ENCODE measurements at regions not wholly inside any gene's neighbourhood (a gene's known extent, or its start where the extent isn't known, plus 50 kb on each side); places are given as distances from the start of the nearest gene placed in this dataset.

DNA sequence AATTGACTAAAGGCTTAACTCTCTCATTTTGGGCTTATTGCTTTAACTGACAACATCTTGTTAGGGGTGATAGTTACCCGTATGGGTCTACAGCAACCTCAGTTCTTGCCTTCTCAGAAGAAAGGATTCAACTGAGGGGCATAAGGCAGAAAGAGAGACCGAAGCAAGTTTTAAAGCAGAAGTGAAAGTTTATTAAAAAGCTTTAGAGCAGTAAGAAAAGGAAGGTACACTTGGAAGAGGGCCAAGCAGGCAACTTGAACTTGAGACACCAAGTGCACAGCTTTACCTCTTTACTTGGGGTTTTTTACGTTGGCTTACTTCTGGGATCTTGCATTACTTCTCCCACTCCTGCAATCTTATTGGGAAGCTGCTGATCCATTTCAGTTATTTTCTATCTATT lies 246.9 kb upstream of the PRR20A start:
- no peak overlapping the region for H3K4me2 ChIP-seq (ENCODE audit: low read length)
- no peak overlapping the region for H2AFZ ChIP-seq (ENCODE audit: low read depth, low read length)
- H3K27ac ChIP-seq (ENCODE audit: low read length), result no peak overlapping the region
- no peak overlapping the region for H3K9ac ChIP-seq (ENCODE audit: low read length)
- H3K9me2 ChIP-seq (ENCODE audit: insufficient read depth, low read length), result no peaks in the 10 kb centered on the region
- H3K36me3 ChIP-seq (ENCODE audit: insufficient read depth, low read length), result no peaks in the 10 kb centered on the region
- H3K79me2 ChIP-seq (replicated peaks; ENCODE audit: insufficient read depth, low read length), result no peaks in the 10 kb centered on the region
- H3F3A ChIP-seq (ENCODE audit: insufficient read depth, low read length, poor library complexity, severe bottlenecking), result no peaks in the 10 kb centered on the region
- no peak overlapping the region for H3K4me3 ChIP-seq (ENCODE audit: low read length)
- H3K27me3 ChIP-seq (ENCODE audit: insufficient read depth, low read depth, low read length), result no peaks in the 10 kb centered on the region
- H4K20me1 ChIP-seq (ENCODE audit: insufficient read depth), result no peaks in the 10 kb centered on the region
- H3K9me3 ChIP-seq (ENCODE audit: low read length), result no peaks in the 10 kb centered on the region
- no peak for TF ChIP-seq MXI1 (conservative IDR thresholded peaks at IDR 0.05; ENCODE audit: poor library complexity, severe bottlenecking)
- TF ChIP-seq SMC3 (conservative IDR thresholded peaks at IDR 0.05; ENCODE audit: poor library complexity), result no peak
- TF ChIP-seq, protein P1, sequence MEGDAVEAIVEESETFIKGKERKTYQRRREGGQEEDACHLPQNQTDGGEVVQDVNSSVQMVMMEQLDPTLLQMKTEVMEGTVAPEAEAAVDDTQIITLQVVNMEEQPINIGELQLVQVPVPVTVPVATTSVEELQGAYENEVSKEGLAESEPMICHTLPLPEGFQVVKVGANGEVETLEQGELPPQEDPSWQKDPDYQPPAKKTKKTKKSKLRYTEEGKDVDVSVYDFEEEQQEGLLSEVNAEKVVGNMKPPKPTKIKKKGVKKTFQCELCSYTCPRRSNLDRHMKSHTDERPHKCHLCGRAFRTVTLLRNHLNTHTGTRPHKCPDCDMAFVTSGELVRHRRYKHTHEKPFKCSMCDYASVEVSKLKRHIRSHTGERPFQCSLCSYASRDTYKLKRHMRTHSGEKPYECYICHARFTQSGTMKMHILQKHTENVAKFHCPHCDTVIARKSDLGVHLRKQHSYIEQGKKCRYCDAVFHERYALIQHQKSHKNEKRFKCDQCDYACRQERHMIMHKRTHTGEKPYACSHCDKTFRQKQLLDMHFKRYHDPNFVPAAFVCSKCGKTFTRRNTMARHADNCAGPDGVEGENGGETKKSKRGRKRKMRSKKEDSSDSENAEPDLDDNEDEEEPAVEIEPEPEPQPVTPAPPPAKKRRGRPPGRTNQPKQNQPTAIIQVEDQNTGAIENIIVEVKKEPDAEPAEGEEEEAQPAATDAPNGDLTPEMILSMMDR (IDR thresholded peaks at IDR 0.05; ENCODE audit: poor library complexity, severe bottlenecking), result no peak
- TF ChIP-seq EZH2 (IDR thresholded peaks at IDR 0.05; ENCODE audit: borderline replicate concordance, insufficient read depth, low read length, poor library complexity, severe bottlenecking), result no peak
- TF ChIP-seq RAD21 (conservative IDR thresholded peaks at IDR 0.05), result no peak
- TF ChIP-seq POLR2AphosphoS5 (IDR thresholded peaks at IDR 0.05), result no peak
- TF ChIP-seq, protein P2, sequence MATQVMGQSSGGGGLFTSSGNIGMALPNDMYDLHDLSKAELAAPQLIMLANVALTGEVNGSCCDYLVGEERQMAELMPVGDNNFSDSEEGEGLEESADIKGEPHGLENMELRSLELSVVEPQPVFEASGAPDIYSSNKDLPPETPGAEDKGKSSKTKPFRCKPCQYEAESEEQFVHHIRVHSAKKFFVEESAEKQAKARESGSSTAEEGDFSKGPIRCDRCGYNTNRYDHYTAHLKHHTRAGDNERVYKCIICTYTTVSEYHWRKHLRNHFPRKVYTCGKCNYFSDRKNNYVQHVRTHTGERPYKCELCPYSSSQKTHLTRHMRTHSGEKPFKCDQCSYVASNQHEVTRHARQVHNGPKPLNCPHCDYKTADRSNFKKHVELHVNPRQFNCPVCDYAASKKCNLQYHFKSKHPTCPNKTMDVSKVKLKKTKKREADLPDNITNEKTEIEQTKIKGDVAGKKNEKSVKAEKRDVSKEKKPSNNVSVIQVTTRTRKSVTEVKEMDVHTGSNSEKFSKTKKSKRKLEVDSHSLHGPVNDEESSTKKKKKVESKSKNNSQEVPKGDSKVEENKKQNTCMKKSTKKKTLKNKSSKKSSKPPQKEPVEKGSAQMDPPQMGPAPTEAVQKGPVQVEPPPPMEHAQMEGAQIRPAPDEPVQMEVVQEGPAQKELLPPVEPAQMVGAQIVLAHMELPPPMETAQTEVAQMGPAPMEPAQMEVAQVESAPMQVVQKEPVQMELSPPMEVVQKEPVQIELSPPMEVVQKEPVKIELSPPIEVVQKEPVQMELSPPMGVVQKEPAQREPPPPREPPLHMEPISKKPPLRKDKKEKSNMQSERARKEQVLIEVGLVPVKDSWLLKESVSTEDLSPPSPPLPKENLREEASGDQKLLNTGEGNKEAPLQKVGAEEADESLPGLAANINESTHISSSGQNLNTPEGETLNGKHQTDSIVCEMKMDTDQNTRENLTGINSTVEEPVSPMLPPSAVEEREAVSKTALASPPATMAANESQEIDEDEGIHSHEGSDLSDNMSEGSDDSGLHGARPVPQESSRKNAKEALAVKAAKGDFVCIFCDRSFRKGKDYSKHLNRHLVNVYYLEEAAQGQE (IDR thresholded peaks at IDR 0.05; ENCODE audit: borderline replicate concordance), result no peak
- TF ChIP-seq EP300 (conservative IDR thresholded peaks at IDR 0.05; ENCODE audit: poor library complexity, severe bottlenecking), result no peak
- TF ChIP-seq TAF1 (IDR thresholded peaks at IDR 0.05; ENCODE audit: low read depth), result no peak

DNA sequence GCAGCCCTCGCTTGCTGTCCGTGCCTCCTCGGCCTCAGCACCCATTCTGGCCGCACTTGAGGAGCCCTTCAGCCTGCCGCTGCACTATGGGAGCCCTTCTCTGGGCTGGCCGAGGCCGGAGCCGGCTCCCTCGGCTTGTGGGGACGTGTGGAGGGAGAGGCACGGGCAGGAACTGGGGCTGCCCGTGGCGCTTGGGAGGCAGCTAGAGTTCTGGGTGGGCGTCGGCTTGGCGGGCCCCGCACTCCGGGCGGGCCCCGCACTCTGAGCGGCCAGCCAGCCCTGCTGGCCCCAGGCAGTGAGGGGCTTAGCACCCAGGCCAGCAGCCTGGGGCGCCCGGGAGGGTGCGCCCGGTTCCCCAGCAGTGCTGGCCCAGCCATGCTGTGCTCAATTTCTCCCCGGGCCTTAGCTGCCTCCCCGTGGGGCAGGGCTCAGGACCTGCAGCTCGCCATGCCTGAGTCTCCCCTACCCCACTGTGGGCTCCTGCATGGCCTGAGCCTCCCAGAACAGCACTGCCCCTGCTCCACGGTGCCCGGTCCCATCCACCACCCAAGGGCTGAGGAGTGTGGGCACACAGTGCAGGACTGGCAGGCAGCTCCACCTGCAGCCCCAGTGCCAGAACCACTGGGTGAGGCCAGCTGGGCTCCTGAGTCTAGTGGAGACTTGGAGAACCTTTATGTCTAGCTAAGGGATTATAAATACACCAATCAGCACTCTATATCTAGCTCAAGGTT lies 240.0 kb upstream of the PRR20A start:
- Histone ChIP-seq H3K36me3 (ENCODE audit: insufficient read depth, low read length) (no peaks in the 10 kb centered on the region), H3F3A (ENCODE audit: insufficient read depth, low read length, poor library complexity, severe bottlenecking) (no peaks in the 10 kb centered on the region)
- no peak for TF ChIP-seq RAD21 (conservative IDR thresholded peaks at IDR 0.05)
- TF ChIP-seq, protein P2 (IDR thresholded peaks at IDR 0.05; ENCODE audit: borderline replicate concordance), result no peak
- TF ChIP-seq POLR2AphosphoS5 (IDR thresholded peaks at IDR 0.05), result no peak
- TF ChIP-seq SMC3 (conservative IDR thresholded peaks at IDR 0.05; ENCODE audit: poor library complexity), result no peak
- TF ChIP-seq, protein P1 (IDR thresholded peaks at IDR 0.05; ENCODE audit: poor library complexity, severe bottlenecking), result no peak
- no peak for TF ChIP-seq EP300 (conservative IDR thresholded peaks at IDR 0.05; ENCODE audit: poor library complexity, severe bottlenecking)
- no peak for TF ChIP-seq TAF1 (IDR thresholded peaks at IDR 0.05; ENCODE audit: low read depth)
- TF ChIP-seq EZH2 (IDR thresholded peaks at IDR 0.05; ENCODE audit: borderline replicate concordance, insufficient read depth, low read length, poor library complexity, severe bottlenecking), result no peak
- TF ChIP-seq MXI1 (conservative IDR thresholded peaks at IDR 0.05; ENCODE audit: poor library complexity, severe bottlenecking), result no peak

More for the DNA sequence above, 240.0 kb upstream of the PRR20A start:
- Histone ChIP-seq H3K9me2 (ENCODE audit: insufficient read depth, low read length) (no peaks in the 10 kb centered on the region), H3K27ac (ENCODE audit: low read length) (no peak overlapping the region), H3K9me3 (ENCODE audit: low read length) (no peaks in the 10 kb centered on the region), H3K4me3 (ENCODE audit: low read length) (no peak overlapping the region), H3K4me2 (ENCODE audit: low read length) (no peak overlapping the region), H3K79me2 (replicated peaks; ENCODE audit: insufficient read depth, low read length) (no peaks in the 10 kb centered on the region), H4K20me1 (ENCODE audit: insufficient read depth) (no peaks in the 10 kb centered on the region), H3K27me3 (ENCODE audit: insufficient read depth, low read depth, low read length) (no peaks in the 10 kb centered on the region), H3K9ac (ENCODE audit: low read length) (no peak overlapping the region), H2AFZ (ENCODE audit: low read depth, low read length) (no peak overlapping the region)
